IPS-18c (cell line): ENCODE measurements at regions not wholly inside any gene's neighbourhood (a gene's known extent, or its start where the extent isn't known, plus 50 kb on each side); places are given as distances from the start of the nearest gene placed in this dataset.

Experiments
- H3K4me3 ChIP-seq: 2 replicates; pipeline ENCODE4 v1.7.0; 2013; ENCODE audit warnings: low read depth, mild to moderate bottlenecking, low read length, moderate library complexity; ENCODE audit not compliant: insufficient read depth
- H3K9me3 ChIP-seq: one replicate; pipeline ENCODE4 v1.6.1; 2013; ENCODE audit warnings: mild to moderate bottlenecking, low read length, moderate library complexity; ENCODE audit not compliant: control insufficient read depth, insufficient read depth

DNA sequence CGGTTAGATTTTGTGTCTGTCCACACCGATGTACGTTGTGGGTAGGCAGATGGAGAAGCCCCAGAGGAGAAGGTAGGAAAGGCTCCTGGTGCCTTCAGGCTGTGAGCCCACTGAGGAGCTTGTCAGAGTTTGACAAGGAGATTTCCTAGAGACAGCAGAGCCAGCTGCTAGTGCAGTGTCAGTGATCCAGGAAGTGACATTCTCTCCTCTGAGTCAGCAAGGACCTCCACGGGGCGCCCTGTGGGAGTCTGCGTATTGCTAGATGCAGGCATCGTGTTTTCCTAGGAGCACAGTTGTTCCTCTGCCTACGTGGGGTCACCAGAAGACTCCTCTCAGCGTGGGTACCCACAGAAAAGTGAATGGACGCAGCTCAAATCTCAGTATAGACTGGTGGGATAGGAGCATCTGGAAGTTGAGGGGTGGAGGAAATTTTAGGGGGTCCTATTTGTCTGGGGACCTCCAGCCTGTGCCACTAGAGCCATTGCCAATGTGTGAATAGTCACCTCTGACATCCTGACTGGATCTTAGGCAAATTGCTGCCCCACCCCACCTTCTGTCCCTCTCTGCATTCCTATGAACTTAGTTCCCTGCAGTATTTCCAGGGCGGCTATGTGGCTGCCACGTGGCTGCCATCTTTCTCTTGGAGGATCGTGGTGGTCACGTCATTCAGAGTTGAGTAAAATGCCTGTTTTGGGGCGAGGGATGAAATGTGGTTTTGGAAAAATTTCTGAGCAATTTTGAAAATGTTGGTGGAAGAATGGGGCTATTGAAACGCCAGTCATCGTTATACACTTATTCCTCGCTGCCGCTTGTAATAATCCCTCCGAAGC, 84.8 kb upstream of the KLHL25 start:
- H3K4me3 ChIP-seq = no peak overlapping the region
- H3K9me3 ChIP-seq = no peaks in the 10 kb centered on the region

- H3K4me3 ChIP-seq = no peak overlapping the region
- H3K9me3 ChIP-seq = no peaks in the 10 kb centered on the region
Measured at GRCh38 chr15:85880501-85881190, 85.9 kb upstream of the KLHL25 start.

DNA sequence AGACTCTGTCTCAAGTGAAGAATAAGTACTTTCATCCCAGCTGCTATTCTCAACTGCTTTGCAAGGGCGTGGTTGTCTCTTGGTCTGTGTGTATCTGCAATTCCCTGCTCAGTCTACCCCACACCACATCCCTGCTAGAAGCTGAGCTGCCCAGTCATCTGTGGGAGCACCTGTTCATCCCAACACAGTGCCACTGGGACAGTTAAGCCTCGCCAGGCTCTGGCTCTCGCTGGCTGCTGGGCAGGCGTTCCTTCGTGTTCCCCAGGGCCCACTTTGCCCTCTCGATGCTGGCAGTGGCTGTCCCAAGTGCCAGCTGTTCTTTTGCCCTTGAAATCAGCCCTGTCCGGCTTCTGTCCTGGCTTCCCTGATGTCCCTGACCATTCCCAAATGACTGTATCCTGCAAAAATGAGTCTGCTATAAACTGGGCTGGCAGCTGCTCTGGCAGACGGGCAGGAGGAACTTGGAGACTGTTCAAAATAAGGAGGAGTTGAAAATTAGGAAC, 91.6 kb upstream of the KLHL25 start:
- Histone ChIP-seq H3K9me3 (no peaks in the 10 kb centered on the region), H3K4me3 (no peak overlapping the region)

DNA sequence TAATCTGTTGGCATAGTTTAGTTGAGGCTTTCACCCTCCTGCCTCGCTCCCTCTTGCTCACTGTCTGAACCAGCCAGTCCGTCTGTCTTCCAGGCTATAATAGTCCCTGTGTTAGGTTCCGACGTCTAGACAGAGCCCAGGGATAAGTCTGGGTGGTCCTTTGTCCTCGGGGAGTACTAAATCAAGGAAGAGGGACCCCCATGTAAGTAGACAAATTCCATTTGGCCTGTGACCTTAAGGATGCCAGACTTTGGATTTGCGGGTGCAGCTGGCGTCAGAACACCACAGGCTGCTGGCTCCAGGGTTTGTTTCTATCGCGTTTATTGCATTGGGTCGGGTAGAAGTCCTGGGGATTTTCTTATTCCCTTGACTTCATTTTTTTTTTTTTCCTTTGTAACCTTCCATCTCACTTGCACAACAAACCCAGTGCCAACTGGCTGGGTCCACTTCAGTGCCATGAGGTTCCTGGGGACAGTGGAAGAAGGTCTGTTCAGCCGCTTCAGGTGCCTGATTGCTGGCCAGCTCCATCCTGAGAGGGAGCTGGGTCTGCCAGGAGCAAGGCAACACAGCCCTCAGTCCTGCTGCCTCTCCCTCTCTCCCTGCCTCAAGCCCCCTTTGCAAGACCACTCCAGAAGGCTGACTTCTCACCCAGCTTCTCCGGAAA, 95.4 kb upstream of the KLHL25 start:
- Histone ChIP-seq H3K9me3 (no peaks in the 10 kb centered on the region), H3K4me3 (no peak overlapping the region)

DNA sequence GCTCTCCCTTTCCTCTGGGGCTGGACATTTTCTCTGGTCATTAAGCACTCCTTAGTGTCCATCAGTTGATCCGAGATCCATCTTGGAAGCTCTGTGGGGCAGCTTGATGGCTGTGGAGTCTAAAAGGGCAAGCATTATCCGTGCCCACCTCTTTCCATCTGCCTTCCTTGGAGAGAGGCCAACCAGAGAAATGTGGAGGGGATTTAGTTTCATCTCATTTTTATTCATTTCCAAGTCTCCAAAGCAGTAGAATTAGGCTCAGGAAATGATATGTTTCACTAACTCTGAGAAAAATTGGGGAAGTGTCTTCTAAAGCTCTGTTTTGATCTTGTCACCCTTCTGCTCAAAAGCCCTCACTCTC, 95.9 kb upstream of the KLHL25 start:
- H3K9me3 ChIP-seq = no peaks in the 10 kb centered on the region

GRCh38 chr15:85891470-85891869, 96.7 kb upstream of the KLHL25 start:
- no peak overlapping the region for H3K4me3 ChIP-seq
- H3K9me3 ChIP-seq = no peaks in the 10 kb centered on the region

More for the DNA sequence above, 95.9 kb upstream of the KLHL25 start:
- no peak overlapping the region for H3K4me3 ChIP-seq

DNA sequence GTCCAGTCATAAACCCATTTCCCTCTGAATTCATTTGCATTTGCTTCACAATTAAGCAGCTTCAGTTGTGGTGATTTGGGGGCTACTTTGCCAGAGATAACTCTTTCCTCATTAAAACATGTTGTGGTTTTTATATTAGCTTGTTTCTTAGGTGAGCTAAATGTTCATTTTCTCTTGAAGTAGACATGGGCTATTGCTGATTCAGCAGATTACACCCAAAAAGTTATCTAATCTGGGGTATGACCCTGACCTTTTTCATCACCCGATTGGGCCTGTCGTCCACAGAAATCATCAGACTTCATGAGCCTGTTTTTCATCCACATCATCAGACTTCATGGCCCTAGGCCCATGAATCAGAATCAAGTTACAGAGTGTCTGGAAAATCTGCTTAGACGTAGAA, 97.5 kb upstream of the KLHL25 start:
- Histone ChIP-seq H3K4me3 (no peak overlapping the region), H3K9me3 (no peaks in the 10 kb centered on the region)

DNA sequence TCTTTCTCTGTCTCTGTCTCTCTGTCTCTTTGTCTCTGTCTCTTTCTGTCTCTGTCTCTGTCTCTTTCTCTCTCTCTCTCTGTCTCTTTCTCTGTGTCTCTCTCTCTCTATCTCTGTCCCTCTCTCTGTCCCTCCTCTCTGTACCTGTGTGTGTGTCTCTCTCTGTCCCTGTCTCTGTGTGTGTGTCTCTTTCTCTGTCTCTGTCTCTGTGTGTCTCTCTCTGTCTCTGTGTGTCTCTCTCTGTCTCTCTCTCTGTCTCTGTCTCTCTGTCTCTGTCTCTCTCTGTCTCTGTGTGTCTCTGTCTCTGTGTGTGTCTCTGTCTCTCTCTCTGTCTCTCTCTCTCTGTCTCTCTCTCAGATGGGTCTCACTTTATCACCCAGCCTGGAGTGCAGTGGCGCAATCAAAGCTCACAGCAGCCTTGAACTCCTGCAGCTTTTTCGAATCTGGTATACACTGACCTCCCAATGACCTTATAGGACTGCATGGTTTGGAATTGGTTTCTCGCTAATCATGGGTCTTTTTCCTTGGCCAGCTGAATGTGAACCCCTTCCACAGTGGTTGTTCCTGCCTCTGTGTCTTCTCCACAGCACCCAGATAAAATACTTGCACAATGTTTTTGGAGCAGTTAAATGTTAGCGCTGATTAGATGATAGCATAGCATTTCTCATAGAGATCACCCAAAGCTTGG, 102.6 kb upstream of the KLHL25 start:
- Histone ChIP-seq H3K9me3 (no peaks in the 10 kb centered on the region), H3K4me3 (no peak overlapping the region)

GRCh38 chr15:85897895-85898717, 103.4 kb upstream of the KLHL25 start:
- Histone ChIP-seq H3K4me3 (no peak overlapping the region), H3K9me3 (no peaks in the 10 kb centered on the region)

DNA sequence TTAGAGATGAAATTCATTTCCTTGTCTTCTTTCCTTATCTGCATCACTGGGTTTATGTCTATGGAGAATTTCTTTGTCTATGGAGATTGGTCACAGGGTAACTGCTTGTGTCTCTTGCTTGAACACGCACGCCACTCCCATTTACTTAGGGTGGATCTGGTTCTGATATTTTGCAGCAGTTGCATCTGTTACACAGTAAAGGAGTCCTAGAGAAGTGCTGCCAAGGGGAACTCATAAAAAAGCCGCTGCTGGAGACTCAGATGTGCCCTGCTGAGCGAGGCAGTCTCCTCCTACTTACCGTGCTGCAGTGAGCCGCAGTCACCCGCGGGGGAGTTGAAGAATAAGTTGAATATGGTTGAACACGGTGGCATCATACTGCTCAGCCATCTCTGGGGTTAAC, 105.2 kb upstream of the KLHL25 start:
- no peak overlapping the region for H3K4me3 ChIP-seq
- H3K9me3 ChIP-seq = no peaks in the 10 kb centered on the region

DNA sequence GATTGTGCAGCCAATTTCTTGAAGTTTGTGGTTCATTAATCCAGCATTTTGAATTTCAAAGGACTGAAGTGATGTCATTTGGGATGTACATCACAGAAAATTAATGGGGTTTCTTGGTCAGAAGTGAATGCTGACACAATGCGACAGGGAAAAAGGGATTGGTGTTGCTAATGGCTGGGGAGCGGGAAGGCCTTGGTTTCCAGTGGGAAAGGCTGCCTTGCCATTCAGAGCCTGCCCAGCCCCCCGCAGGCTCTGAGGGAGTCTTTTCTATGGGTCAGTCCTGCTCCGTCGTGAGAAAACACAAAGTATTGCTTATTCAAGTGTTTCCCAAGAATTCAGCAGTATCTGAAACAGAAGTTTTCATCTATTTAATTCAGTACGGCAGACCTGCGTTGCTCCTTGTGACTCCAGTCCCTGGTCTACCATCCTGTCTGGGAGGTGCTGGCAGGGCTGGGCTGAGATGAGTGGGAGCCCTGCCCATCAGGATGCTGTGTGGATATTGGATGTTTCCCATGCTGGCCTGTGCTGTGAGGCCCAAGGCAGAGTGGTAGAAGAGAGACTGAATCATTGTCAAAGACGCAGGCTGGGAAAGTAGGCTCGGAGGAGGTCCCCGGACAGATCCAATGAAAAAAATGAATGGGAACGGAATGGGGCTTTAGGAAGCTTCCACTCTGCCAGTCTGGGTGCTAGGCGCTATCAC, 111.2 kb upstream of the KLHL25 start:
- no peaks in the 10 kb centered on the region for H3K9me3 ChIP-seq

GRCh38 chr15:85906640-85907039, 111.9 kb upstream of the KLHL25 start:
- H3K4me3 ChIP-seq = no peak overlapping the region
- H3K9me3 ChIP-seq = no peaks in the 10 kb centered on the region

More for the DNA sequence above, 111.2 kb upstream of the KLHL25 start:
- no peak overlapping the region for H3K4me3 ChIP-seq

DNA sequence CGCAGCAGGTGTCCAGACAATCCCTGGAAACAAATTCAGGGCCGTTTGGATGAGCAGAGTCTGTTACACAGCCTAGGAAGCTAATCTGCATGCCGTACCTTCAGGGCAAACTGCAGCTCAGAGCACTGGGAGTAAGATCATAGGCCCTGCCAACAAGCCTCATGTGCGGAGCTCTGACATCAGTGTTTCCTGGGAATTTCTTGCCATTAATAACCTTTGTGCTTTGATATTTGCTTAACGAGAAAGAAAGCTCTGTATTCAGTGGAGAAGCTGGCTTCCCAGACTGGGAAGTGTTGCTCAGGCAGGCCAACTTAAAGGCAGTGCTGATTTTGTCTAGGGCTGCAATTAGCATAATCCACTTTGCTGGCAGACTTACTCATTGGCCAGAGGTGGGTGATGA, 116.1 kb upstream of the KLHL25 start:
- Histone ChIP-seq H3K4me3 (no peak overlapping the region), H3K9me3 (no peaks in the 10 kb centered on the region)

GRCh38 chr15:85913461-85913860, 118.7 kb upstream of the KLHL25 start:
- Histone ChIP-seq H3K9me3 (no peaks in the 10 kb centered on the region), H3K4me3 (no peak overlapping the region)

DNA sequence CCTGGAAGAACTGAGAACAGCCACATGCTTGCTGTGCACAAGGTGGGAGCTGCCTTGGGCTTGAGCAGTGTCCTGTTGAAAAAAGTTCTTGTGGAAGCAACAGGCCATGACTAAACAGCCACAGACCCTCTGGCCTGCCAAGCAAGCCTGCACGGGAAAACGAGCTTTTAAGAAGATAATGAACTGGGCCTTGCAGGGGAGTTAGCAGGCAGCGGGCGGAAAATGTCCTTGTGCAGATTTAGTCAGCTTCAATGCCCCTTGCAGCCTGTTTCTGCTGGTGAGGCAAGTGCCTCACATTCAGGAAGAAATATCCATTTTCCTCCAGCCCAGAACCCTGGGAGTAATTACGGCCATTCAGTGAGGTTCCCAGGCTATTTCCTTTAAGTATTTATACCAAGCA, 126.2 kb upstream of the KLHL25 start:
- Histone ChIP-seq H3K9me3 (no peaks in the 10 kb centered on the region), H3K4me3 (no peak overlapping the region)

DNA sequence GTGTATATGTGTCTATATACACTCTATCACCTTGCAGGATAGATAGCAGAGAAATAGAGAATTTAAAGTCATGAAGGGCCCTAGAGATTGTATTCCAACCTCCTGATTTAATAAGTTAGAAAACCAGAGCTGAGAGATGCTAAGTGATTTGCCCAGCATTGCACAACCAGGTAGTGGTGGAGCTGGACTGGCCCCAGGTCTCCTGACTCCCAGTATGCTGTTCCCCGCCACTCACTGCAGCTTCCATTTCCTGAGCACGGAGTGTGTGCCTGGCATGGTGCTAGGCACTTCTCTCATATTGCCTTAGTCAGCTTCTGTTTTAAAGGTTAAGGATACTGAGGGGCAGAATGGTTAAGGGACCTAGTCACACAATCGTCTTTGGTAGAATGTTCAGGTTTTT, 129.4 kb upstream of the KLHL25 start:
- no peak overlapping the region for H3K4me3 ChIP-seq
- no peaks in the 10 kb centered on the region for H3K9me3 ChIP-seq
